Left kidney (tissue), 1 donor: ENCODE measurements at regions not wholly inside any gene's neighbourhood (a gene's known extent, or its start where the extent isn't known, plus 50 kb on each side); places are given as distances from the start of the nearest gene placed in this dataset.
A peak's percentile ranks its signal among the peaks of the same experiment; 100 is the strongest.
"Not testable (repeated sequence)": the region's sequence is repeated elsewhere in the genome, so short reads cannot be mapped to it uniquely, and the experiment has no call there.

Experiments used
- DNase-seq: peaks from one replicate; pipeline ENCODE4 v3.0.0-alpha.2; 2013

DNA sequence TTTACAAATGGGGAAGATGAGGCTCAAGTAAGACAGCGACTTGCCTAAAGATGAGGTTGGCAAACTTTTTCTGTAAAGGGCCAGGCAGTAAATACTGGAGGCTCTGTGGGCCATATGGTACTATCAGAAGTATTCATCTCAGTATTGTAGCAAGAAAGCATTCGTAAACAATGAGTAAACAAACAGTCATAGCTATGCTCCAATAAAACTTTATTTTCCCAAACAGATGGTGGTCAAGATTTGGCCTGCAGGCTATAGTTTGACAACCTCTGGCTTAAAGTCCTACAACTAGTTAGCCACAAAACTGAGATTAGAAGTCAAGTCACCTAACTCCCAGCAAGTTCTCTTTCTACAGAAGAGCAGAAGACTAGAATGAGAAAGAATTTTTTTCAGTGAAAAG, 177.0 kb upstream of the NECTIN3 start:
- DNase-seq: no peak

DNA sequence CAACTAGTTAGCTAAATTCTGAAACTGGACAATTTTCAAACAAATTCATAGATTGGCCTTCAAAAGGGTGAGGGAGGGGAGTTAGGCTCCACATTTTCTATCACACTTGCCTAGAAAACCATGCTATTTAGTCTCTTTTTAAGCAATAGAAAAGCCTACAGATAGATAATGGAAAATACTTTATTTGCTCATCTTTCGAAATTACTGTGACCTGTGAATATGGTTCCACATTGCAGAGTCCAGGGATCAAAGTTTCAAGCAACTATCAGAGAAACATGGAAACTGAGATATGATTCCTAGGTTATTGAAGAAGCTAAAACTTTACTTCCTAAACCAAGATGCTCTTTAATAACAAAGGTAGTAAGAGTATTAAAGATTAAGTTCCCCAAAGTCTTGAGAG, 176.6 kb upstream of the NECTIN3 start:
- no peak for DNase-seq

DNA sequence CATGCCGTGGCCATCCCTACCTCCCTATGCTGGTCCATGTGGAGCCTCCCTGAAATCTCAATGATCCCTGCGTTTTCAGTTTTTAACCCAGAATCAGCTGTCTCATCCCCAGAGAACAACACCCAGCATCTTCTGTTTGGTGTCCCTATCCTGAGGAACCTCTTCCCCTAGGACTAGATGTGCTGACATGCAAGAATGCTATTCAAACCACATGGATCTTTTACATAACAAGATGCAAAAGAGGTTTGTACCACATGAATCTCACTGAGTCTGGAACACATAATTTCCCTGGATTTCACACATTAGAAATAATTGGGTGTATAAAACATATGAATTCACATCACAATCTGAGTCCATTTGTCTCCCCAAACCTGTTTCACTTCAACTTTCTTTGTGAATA, 174.6 kb upstream of the NECTIN3 start:
- no peak for DNase-seq

DNA sequence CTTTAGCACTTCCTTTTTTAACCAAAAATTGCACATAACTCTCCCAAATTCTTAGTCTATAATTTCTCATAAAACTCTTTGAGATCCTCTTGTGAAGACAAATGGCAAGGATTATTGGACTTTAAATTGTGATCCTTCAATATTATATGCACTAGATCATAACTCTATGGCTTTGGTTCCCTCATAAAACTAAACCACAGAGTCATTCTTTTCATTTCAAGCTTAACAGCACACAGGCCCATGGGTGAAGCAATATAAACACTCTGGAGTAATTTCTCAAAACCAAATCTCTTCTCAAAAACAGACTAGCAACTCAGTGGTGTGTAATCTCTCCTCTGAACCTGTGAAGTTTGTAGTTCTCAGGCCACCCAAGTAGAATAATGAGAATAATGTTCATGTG, 171.0 kb upstream of the NECTIN3 start:
- no peak for DNase-seq

- DNase-seq: no peak
These were observed 170.1 kb upstream of the NECTIN3 start for GRCh38 chr3:110901536-110901935.

GRCh38 chr3:110902453-110903085, 169.0 kb upstream of the NECTIN3 start:
- DNase-seq: no peak

- DNase-seq: no peak
These were observed 167.7 kb upstream of the NECTIN3 start for GRCh38 chr3:110903771-110904519.

DNA sequence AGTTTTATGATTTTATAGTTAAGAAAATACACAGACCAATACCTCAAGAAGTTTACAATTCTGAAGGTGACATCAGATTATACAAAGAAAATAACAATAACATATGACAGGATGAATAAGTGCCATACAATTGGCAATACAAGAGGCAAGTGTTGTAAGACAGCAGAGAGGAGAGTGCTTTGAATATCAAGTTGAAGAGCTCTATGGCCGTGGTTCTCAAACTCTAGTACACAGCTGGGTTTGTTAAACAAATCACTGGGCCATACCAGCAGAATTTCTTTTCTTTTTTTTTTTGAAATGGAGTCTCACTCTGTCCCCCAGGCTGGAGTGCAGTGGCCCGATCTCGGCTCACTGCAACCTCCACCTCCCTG, 167.1 kb upstream of the NECTIN3 start:
- DNase-seq: no peak

GRCh38 chr3:110905121-110905520, 166.5 kb upstream of the NECTIN3 start:
- peak; percentile 59 for DNase-seq

- no peak for DNase-seq
These were observed 161.8 kb upstream of the NECTIN3 start for GRCh38 chr3:110909839-110910238.

DNA sequence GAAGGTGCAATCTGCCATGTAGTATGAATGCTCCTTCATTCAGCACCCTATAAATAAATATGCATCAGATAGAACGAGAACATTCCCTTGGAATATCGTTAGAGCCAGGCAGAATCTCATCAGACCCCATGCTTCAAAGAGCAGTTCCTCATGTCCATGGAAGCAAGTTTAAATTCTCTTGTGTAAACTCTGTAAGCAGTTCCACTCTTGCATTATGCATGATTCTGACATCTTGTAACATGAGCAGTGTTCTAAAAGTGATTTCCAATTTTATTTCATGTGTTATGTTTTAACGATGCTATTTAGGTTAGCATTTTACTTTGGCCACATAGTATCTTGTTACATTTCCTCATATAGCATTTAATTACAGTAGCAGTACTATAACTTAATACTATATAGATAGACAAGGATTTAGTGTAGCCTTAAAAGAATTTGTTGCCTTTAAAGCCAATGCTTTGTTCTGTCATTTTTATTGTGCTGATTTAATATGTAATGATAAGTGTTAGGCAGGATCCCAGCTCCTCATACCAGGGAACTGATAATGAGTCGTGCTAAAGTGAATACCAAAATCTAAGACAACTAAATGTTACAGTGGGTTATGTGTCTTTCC, 161.2 kb upstream of the NECTIN3 start:
- DNase-seq: peak; percentile 36

DNA sequence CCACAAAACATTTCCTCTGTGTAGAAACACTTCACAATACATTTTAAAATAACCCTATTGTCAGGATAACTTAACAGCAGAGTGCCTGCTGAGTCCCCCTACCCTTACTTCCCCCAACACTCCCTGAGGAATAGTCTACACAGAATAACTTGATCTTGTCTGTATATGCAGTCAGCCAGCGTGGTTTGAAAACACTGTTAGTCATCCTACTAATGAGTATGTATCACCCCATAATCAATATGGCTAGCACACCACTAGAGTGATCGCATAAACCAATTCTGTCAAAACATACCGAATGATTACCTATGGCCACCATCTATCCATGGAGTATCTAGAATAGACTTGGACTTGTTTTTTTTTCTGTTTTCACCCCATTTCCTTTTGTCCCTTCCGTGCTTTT, 152.7 kb upstream of the NECTIN3 start:
- no peak for DNase-seq

GRCh38 chr3:110925798-110926197, 145.8 kb upstream of the NECTIN3 start:
- DNase-seq: no peak

GRCh38 chr3:110928016-110928662, 143.5 kb upstream of the NECTIN3 start:
- DNase-seq: no peak

DNA sequence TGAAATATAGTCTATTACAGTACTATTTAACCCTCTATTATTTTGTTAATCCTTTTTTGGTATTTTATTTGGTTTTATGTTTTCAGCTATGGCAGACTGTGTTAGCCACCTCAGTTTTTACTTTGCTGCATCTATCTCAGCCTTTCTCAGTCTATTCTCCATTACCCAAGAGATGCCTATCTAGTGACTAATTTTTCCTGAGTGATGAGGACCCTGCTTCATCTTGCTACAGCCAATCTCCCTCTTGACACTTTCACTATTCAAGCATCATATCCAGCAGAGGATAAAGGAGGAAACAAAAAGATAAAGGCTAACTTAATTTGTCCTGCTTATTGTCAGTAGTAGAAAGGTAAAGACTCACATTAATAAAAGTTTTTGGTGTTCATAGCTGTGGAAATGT, 141.8 kb upstream of the NECTIN3 start:
- DNase-seq: no peak

DNA sequence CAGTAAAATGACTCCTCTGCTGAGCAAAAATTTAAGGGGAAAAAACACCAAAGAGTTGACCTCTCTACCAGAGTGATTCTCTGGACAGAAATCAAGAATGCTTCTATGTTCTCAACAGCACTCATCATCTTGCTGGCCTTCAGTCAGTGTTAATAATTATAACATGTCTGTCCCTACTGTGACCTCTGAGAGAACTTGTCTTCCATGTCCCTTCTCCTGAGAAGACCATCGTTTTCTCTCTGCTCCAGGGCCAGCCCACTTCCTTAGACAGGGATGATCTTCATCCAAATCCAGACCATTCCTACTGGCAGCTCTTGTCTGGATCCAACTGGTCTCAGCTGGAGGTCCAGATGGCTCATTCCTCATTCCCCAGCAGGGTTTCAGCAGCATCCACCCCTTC, 139.0 kb upstream of the NECTIN3 start:
- no peak for DNase-seq

- DNase-seq: no peak
These were observed 137.7 kb upstream of the NECTIN3 start for GRCh38 chr3:110933821-110934426.

GRCh38 chr3:110938629-110939028, 133.0 kb upstream of the NECTIN3 start:
- no peak for DNase-seq

DNA sequence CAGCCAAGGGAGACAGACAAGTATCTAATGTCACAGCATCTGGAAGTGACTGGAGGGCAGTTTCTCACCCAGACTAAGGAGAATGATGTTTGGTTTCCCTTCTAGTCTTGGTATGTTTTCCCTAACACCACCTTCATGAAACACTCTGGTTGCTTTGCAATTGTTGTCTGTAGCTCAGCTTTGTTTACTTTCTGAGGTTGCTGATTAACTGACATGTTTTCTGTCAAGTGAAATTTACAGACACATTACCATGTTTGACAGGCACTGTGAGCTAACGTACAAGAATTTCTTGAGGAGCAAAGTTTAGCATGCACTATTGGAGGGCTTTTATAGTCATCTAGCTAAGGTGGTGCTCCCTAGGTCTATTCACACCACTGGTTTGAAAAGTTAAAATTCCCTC, 131.6 kb upstream of the NECTIN3 start:
- DNase-seq: no peak

- no peak for DNase-seq
These were observed 126.8 kb upstream of the NECTIN3 start for GRCh38 chr3:110944782-110945181.

- DNase-seq: no peak
These were observed 124.8 kb upstream of the NECTIN3 start for GRCh38 chr3:110946810-110947209.

- DNase-seq: not testable (repeated sequence)
These were observed 122.4 kb upstream of the NECTIN3 start for GRCh38 chr3:110949194-110949593.
